ENCODE measurements at regions not wholly inside any gene's neighbourhood (a gene's known extent, or its start where the extent isn't known, plus 50 kb on each side); places are given as distances from the start of the nearest gene placed in this dataset.

DNA sequence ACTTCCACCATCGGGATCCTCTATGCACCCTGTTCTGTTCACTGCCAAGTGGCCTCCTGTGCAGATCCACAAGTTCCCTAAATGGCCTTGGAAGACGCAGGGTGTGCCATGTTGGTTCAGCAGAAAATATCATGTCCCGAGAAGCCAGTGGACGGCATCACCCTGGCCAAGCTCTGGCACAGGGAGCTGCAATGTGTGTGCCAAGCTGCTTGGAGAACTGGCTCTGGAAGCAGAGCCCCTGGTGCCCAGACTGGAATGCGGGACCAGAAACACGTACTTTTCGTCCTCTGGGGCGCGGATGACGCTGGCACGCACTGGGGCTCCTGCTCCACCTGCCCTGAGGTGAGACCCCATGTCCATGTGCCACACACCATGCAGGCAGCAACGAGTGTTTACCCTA, 124.7 kb upstream of the CARD11 start:
- TF ChIP-seq, protein P1, sequence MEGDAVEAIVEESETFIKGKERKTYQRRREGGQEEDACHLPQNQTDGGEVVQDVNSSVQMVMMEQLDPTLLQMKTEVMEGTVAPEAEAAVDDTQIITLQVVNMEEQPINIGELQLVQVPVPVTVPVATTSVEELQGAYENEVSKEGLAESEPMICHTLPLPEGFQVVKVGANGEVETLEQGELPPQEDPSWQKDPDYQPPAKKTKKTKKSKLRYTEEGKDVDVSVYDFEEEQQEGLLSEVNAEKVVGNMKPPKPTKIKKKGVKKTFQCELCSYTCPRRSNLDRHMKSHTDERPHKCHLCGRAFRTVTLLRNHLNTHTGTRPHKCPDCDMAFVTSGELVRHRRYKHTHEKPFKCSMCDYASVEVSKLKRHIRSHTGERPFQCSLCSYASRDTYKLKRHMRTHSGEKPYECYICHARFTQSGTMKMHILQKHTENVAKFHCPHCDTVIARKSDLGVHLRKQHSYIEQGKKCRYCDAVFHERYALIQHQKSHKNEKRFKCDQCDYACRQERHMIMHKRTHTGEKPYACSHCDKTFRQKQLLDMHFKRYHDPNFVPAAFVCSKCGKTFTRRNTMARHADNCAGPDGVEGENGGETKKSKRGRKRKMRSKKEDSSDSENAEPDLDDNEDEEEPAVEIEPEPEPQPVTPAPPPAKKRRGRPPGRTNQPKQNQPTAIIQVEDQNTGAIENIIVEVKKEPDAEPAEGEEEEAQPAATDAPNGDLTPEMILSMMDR (IDR thresholded peaks at IDR 0.05) = no peak
- TF ChIP-seq POLR2A (IDR thresholded peaks at IDR 0.05) = no peak
